ENCODE measurements at regions not wholly inside any gene's neighbourhood (a gene's known extent, or its start where the extent isn't known, plus 50 kb on each side); places are given as distances from the start of the nearest gene placed in this dataset.

- no peak for DNase-seq
Measured at GRCh38 chrX:9196961-9197640, 163.2 kb upstream of the FAM9B start.

GRCh38 chrX:9204560-9204959 lies 170.6 kb upstream of the FAM9B start:
- no peak for DNase-seq

- DNase-seq = no peak
Measured at GRCh38 chrX:9205599-9206223, 171.8 kb upstream of the FAM9B start.

- DNase-seq = no peak
Measured at GRCh38 chrX:9207142-9207541, 173.2 kb upstream of the FAM9B start.

- DNase-seq = no peak
Measured at GRCh38 chrX:9211269-9211668, 177.3 kb upstream of the FAM9B start.

- no peak for DNase-seq
Measured at GRCh38 chrX:9221781-9222180, 187.9 kb upstream of the FAM9B start.

GRCh38 chrX:9222299-9222698 lies 188.4 kb upstream of the FAM9B start:
- no peak for DNase-seq

- no peak for DNase-seq
Measured at GRCh38 chrX:9227276-9227675, 193.3 kb upstream of the FAM9B start.

GRCh38 chrX:9231491-9231890 lies 197.6 kb upstream of the FAM9B start:
- no peak for DNase-seq

GRCh38 chrX:9233141-9233540 lies 199.2 kb upstream of the FAM9B start:
- DNase-seq = no peak

GRCh38 chrX:9234315-9234714 lies 200.4 kb upstream of the FAM9B start:
- no peak for DNase-seq

GRCh38 chrX:9235722-9236121 lies 201.8 kb upstream of the FAM9B start:
- DNase-seq = no peak

- DNase-seq = no peak
Measured at GRCh38 chrX:9240956-9241355, 207.0 kb upstream of the FAM9B start.

GRCh38 chrX:9241427-9241826 lies 207.5 kb upstream of the FAM9B start:
- no peak for DNase-seq

- no peak for DNase-seq
Measured at GRCh38 chrX:9249051-9249846, 215.3 kb upstream of the FAM9B start.

- DNase-seq = no peak
Measured at GRCh38 chrX:9252182-9252581, 212.7 kb upstream of the TBL1X start.

GRCh38 chrX:9253211-9253610 lies 211.6 kb upstream of the TBL1X start:
- DNase-seq = no peak

GRCh38 chrX:9257718-9258420 lies 207.0 kb upstream of the TBL1X start:
- DNase-seq = no peak

- no peak for DNase-seq
Measured at GRCh38 chrX:9258421-9259104, 206.3 kb upstream of the TBL1X start.

GRCh38 chrX:9260603-9261002 lies 204.3 kb upstream of the TBL1X start:
- DNase-seq = no peak

GRCh38 chrX:9267415-9267814 lies 197.4 kb upstream of the TBL1X start:
- no peak for DNase-seq

GRCh38 chrX:9269134-9269533 lies 195.7 kb upstream of the TBL1X start:
- DNase-seq = no peak

Data from activated T-cell treated with anti-CD3 and anti-CD28 coated beads, Interleukin-2, amount 50 U/mL, for 48 hours (primary cell).